Neuronal stem cell (in vitro differentiated cells): ENCODE measurements at regions not wholly inside any gene's neighbourhood (a gene's known extent, or its start where the extent isn't known, plus 50 kb on each side); places are given as distances from the start of the nearest gene placed in this dataset.

ENCODE experiments used
- DNase-seq: peaks from one replicate; pipeline ENCODE4 v3.0.0-alpha.2; 2013; ENCODE audit warnings: low spot score
- H2AFZ ChIP-seq: one replicate; pipeline ENCODE4 v1.6.1; 2013; ENCODE audit warnings: mild to moderate bottlenecking, low read length, inconsistent platforms
- H2AK5ac ChIP-seq: 2 replicates; pipeline ENCODE4 v1.6.1; 2013; ENCODE audit warnings: low read depth, mild to moderate bottlenecking, inconsistent platforms, low read length, moderate library complexity, mixed read lengths
- H2BK120ac ChIP-seq: 2 replicates; pipeline ENCODE4 v1.6.1; 2013; ENCODE audit warnings: low read depth, mild to moderate bottlenecking, inconsistent platforms, low read length, moderate library complexity, mixed read lengths
- H2BK12ac ChIP-seq: one replicate; pipeline ENCODE4 v1.6.1; 2013; ENCODE audit warnings: low read length, inconsistent platforms
- H2BK15ac ChIP-seq: 2 replicates; pipeline ENCODE4 v1.6.1; 2013; ENCODE audit warnings: mild to moderate bottlenecking, low read length, inconsistent platforms, mixed read lengths
- H2BK5ac ChIP-seq: one replicate; pipeline ENCODE4 v1.6.1; 2013; ENCODE audit warnings: inconsistent platforms, mild to moderate bottlenecking, low read length, moderate library complexity
- H3K14ac ChIP-seq: one replicate; pipeline ENCODE4 v1.6.1; 2013; ENCODE audit warnings: low read length, inconsistent platforms
- H3K18ac ChIP-seq: 2 replicates; pipeline ENCODE4 v1.6.1; 2013; ENCODE audit warnings: low read length, inconsistent platforms
- H3K23ac ChIP-seq: 2 replicates; pipeline ENCODE4 v1.6.1; 2013; ENCODE audit warnings: low read depth, mild to moderate bottlenecking, mixed read lengths, low read length, inconsistent platforms; ENCODE audit not compliant: poor library complexity
- H3K27ac ChIP-seq: replicated peaks from 3 replicates; pipeline ENCODE4 v1.5.1; 2013; ENCODE audit warnings: low read length, inconsistent platforms
- H3K27me3 ChIP-seq, 3 experiments: 2 replicates each; pipeline ENCODE4 v1.6.1; 2013; ENCODE audit warnings: low read length in 3 of 3, mild to moderate bottlenecking in 2 of 3, inconsistent platforms in 1 of 3, low read depth in 1 of 3, mixed read lengths in 1 of 3, moderate library complexity in 1 of 3; ENCODE audit not compliant: control insufficient read depth in 3 of 3, insufficient read depth in 3 of 3
- H3K36me3 ChIP-seq, 2 donors: replicated peaks in 1 of 2; 2 replicates each; pipeline ENCODE4 v1.6.1; 2013; ENCODE audit warnings: low read length in 2 of 2; ENCODE audit not compliant: control insufficient read depth in 2 of 2, insufficient read depth in 2 of 2
- H3K4ac ChIP-seq: 2 replicates; pipeline ENCODE4 v1.6.1; 2013; ENCODE audit warnings: inconsistent platforms, mild to moderate bottlenecking, low read length, moderate library complexity
- H3K4me1 ChIP-seq, 2 donors: 1 replicate in 1 of 2; 2 replicates in 1 of 2; pipeline ENCODE4 v1.6.1; 2013; ENCODE audit warnings: low read length in 2 of 2, low read depth in 1 of 2; ENCODE audit not compliant: control insufficient read depth in 2 of 2, insufficient read depth in 1 of 2
- H3K4me2 ChIP-seq: one replicate; pipeline ENCODE4 v1.6.1; 2013; ENCODE audit warnings: mild to moderate bottlenecking, low read length, inconsistent platforms; ENCODE audit not compliant: insufficient read depth, poor library complexity, severe bottlenecking
- H3K4me3 ChIP-seq, 2 donors: 2 replicates each; pipeline ENCODE4 v1.5.1; 2013; ENCODE audit warnings: low read length in 2 of 2, mild to moderate bottlenecking in 2 of 2, inconsistent platforms in 1 of 2, moderate library complexity in 1 of 2
- H3K79me1 ChIP-seq: one replicate; pipeline ENCODE4 v1.6.1; 2013; ENCODE audit warnings: low read depth, mild to moderate bottlenecking, inconsistent platforms, low read length, moderate library complexity
- H3K9ac ChIP-seq: one replicate; pipeline ENCODE4 v1.6.1; 2013; ENCODE audit warnings: mild to moderate bottlenecking, low read depth, low read length, inconsistent platforms; ENCODE audit not compliant: poor library complexity
- H3K9me3 ChIP-seq, 2 donors: replicated peaks in 1 of 2; 2 replicates each; pipeline versions ENCODE3 to v1.6.1; 2013; ENCODE audit warnings: low read length in 2 of 2, mild to moderate bottlenecking in 2 of 2, inconsistent platforms in 1 of 2, low read depth in 1 of 2, mixed read lengths in 1 of 2, moderate library complexity in 1 of 2; ENCODE audit not compliant: control insufficient read depth in 2 of 2, insufficient read depth in 1 of 2
- H4K8ac ChIP-seq: one replicate; pipeline ENCODE4 v1.6.1; 2013; ENCODE audit warnings: low read depth, mild to moderate bottlenecking, inconsistent platforms, low read length, moderate library complexity
- H4K91ac ChIP-seq: one replicate; pipeline ENCODE4 v1.6.1; 2013; ENCODE audit warnings: low read length, low read depth, mild to moderate bottlenecking, inconsistent platforms; ENCODE audit not compliant: poor library complexity
- WGBS, 2 donors: extraction: QIAGEN DNeasy Blood & Tissue Kit; methylation state at CpG; one replicate each; pipeline ENCODE4 v1.1.7; 2013; ENCODE audit warnings: missing lambda C conversion rate in 2 of 2, mixed read lengths in 1 of 2; ENCODE audit not compliant: insufficient read length in 2 of 2, insufficient replicate concordance in 1 of 2; ENCODE audit errors: extremely low coverage in 2 of 2; 5-methylcytosine and 5-hydroxymethylcytosine counted together

DNA sequence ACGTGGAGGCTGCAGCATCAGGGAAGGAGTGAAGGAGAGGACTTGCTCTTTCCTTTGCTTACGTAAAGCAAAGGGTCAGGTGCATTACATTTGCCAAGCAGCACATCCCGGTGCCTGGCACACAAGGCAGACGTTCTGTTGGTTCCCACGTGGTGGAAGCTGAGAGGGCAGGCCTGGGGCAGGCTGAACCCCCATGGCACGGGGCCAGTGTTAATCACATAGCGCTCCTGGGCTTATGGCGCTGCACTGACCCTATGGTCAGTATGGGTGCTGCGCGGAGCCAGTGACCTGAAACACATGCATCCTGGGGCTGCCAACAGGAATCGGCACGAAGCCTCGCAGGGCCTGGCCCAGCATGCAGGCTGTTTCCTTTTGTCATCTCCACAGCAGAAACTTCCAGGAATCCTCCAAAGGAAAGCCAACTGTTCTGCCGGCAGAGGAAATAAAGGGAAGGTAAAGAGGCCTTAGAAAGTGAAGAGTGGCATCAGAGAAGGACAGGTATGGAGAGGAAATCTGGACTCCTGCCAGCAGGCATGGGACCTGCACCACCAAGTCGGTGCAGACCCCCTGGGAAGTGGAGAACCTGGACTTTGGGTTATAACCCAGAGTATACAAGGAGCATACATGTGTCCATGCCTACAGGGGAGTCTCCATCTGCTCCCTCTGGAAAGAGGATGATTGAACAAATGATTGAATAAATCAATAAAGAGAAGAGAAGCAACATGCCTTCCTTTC, 560.2 kb downstream of the TCERG1L start:
- Histone ChIP-seq H3K18ac (no peak overlapping the region), H3K23ac (no peak overlapping the region), H2BK15ac (no peak overlapping the region), H3K27ac (no peak overlapping the region), H3K27me3 (no peaks in the 10 kb centered on the region), H3K9me3 (peaks cover 0 to 2% of the 10 kb centered on the region in 2 donors), H3K9ac (no peak overlapping the region), H2AFZ (no peak overlapping the region), H2BK5ac (no peak overlapping the region), H3K4me3 (no peak overlapping the region), H2BK120ac (no peak overlapping the region), H2AK5ac (no peak overlapping the region), H3K36me3 (no peaks in the 10 kb centered on the region), H3K4me2 (no peak overlapping the region), H4K8ac (no peak overlapping the region), H3K4me1 (no peaks in the 10 kb centered on the region), H2BK12ac (no peak overlapping the region), H3K4ac (no peak overlapping the region), H3K14ac (no peak overlapping the region), H3K79me1 (no peaks in the 10 kb centered on the region), H4K91ac (no peak overlapping the region)
- DNase-seq, result no peak
- WGBS, 2 donors, result no CpG with 5 or more reads among the region's 15 CpGs

DNA sequence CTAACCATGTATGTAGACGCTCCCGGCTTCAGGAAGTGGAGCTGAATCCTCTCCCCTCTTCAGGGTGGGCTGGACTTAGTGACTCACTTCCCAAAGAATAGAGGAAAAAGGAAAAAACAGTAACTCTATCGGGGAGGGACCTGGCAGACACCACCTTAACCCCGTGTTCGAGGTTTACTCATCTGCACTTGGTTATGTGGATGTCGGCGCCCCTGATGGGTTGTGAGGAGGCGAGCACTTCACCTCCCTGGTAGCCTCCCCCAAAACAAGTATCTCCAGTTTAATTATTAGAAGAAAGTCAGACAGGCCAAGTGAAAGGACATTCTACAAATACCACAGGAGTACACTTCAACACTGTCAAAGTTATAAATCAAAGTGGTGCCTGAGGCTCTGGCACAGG, 559.7 kb downstream of the TCERG1L start:
- no peak overlapping the region for H2BK12ac ChIP-seq
- H3K27me3 ChIP-seq, result no peaks in the 10 kb centered on the region
- no peak overlapping the region for H3K4ac ChIP-seq
- H3K79me1 ChIP-seq, result no peaks in the 10 kb centered on the region
- H3K18ac ChIP-seq, result no peak overlapping the region
- no peaks in the 10 kb centered on the region for H3K36me3 ChIP-seq
- no peak overlapping the region for H4K8ac ChIP-seq
- no peak overlapping the region for H3K23ac ChIP-seq
- H3K9me3 ChIP-seq, result peaks cover 0 to 2% of the 10 kb centered on the region in 2 donors
- H3K27ac ChIP-seq, result no peak overlapping the region
- H4K91ac ChIP-seq, result no peak overlapping the region
- H2AK5ac ChIP-seq, result no peak overlapping the region
- H3K14ac ChIP-seq, result no peak overlapping the region
- no peak overlapping the region for H3K4me3 ChIP-seq
- no peak overlapping the region for H3K9ac ChIP-seq
- no peak overlapping the region for H2BK15ac ChIP-seq
- no peak for DNase-seq
- WGBS, 2 donors, result no CpG with 5 or more reads among the region's 8 CpGs
- H2BK5ac ChIP-seq, result no peak overlapping the region
- no peaks in the 10 kb centered on the region for H3K4me1 ChIP-seq
- no peak overlapping the region for H2AFZ ChIP-seq
- H2BK120ac ChIP-seq, result no peak overlapping the region
- no peak overlapping the region for H3K4me2 ChIP-seq

DNA sequence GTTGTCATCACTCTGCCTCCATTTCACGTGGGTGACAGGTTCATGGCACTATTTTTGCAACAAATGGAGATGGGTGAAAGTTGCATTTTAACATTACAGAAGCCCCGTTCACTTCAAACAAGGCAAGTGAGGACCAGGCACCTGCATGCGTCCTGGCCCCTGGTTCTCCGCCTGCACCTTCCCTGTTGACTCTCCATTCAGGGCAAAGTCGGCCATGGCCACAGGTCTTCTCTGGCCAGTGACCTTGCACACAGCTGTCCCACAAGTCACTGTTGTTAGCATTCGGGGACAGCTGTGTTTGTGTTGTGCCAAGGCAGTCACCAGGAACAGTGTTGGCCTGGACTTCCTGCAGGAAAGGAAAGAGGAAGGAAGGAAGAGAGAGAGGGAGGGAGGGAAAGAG, 554.9 kb downstream of the TCERG1L start:
- Histone ChIP-seq H3K79me1 (no peaks in the 10 kb centered on the region), H3K9me3 (peaks cover 0 to 2% of the 10 kb centered on the region in 2 donors), H2BK120ac (no peak overlapping the region), H2BK15ac (no peak overlapping the region), H2BK12ac (no peak overlapping the region), H3K4ac (no peak overlapping the region), H3K27me3 (no peaks in the 10 kb centered on the region), H2AFZ (no peak overlapping the region), H3K14ac (peak overlapping the region; percentile 39), H3K36me3 (no peaks in the 10 kb centered on the region), H2BK5ac (no peak overlapping the region), H4K8ac (no peak overlapping the region), H3K4me2 (no peak overlapping the region), H3K18ac (no peak overlapping the region), H3K4me3 (no peak overlapping the region), H3K23ac (no peak overlapping the region), H3K27ac (no peak overlapping the region), H3K9ac (no peak overlapping the region), H3K4me1 (no peaks in the 10 kb centered on the region), H4K91ac (no peak overlapping the region), H2AK5ac (no peak overlapping the region)
- no CpG with 5 or more reads among the region's 6 CpGs for WGBS, 2 donors
- DNase-seq, result no peak

DNA sequence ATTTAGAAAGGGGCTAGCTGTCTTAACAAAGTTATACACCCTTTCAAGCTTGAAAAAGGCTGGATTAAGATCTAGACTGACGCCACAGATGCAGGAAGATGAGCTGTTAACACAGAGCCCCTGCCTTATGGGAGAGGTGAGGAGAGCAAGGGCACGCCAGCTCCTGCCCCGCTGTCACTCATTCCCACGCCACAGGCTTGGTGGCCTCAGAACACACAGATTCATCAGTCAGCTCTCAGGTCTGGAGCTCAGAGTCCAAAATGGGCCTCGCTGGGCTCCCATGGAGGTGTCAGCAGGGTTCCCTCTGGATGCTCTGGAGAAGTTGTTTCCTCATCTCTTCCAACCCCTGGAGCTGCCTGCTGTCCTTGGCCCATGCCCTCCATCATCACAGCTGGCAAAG, 554.2 kb downstream of the TCERG1L start:
- Histone ChIP-seq H3K4me2 (no peak overlapping the region), H2BK120ac (no peak overlapping the region), H4K91ac (no peak overlapping the region), H3K9ac (no peak overlapping the region), H3K4me3 (no peak overlapping the region), H2BK15ac (no peak overlapping the region), H2BK5ac (no peak overlapping the region), H3K23ac (no peak overlapping the region), H3K27me3 (no peaks in the 10 kb centered on the region), H3K4me1 (no peaks in the 10 kb centered on the region), H2AK5ac (no peak overlapping the region), H3K14ac (no peak overlapping the region), H3K9me3 (peaks cover 0 to 2% of the 10 kb centered on the region in 2 donors), H2BK12ac (no peak overlapping the region), H2AFZ (no peak overlapping the region), H3K4ac (no peak overlapping the region), H3K27ac (no peak overlapping the region), H4K8ac (no peak overlapping the region), H3K18ac (no peak overlapping the region), H3K79me1 (no peaks in the 10 kb centered on the region), H3K36me3 (no peaks in the 10 kb centered on the region)
- no CpG with 5 or more reads among the region's 5 CpGs for WGBS, 2 donors
- DNase-seq, result no peak
